OCI-LY1 (cell line): ENCODE measurements at regions not wholly inside any gene's neighbourhood (a gene's known extent, or its start where the extent isn't known, plus 50 kb on each side); places are given as distances from the start of the nearest gene placed in this dataset.

Experiments
- CTCF ChIP-seq: fragments of 200-600 bp; sonication (generic), shearing (Covaris generic); IDR thresholded peaks from 2 replicates; pipeline ENCODE4 v1.5.1; 2017; ENCODE audit warnings: mild to moderate bottlenecking, antibody characterized with exemption, low read length, moderate library complexity, mixed read lengths
- EZH2 ChIP-seq: fragments of 200-600 bp; sonication (generic), shearing (Covaris generic); IDR thresholded peaks from 2 replicates; pipeline ENCODE4 v1.8.0; 2017; ENCODE audit warnings: borderline replicate concordance, mixed run types, mild to moderate bottlenecking, antibody characterized with exemption, low read length, moderate library complexity, mixed read lengths

- TF ChIP-seq CTCF: no peak
- TF ChIP-seq EZH2: no peak
Observed at GRCh38 chr18:42233908-42234307, 278.9 kb downstream of the PIK3C3 start.
